ENCODE measurements at regions not wholly inside any gene's neighbourhood (a gene's known extent, or its start where the extent isn't known, plus 50 kb on each side); places are given as distances from the start of the nearest gene placed in this dataset.

DNA sequence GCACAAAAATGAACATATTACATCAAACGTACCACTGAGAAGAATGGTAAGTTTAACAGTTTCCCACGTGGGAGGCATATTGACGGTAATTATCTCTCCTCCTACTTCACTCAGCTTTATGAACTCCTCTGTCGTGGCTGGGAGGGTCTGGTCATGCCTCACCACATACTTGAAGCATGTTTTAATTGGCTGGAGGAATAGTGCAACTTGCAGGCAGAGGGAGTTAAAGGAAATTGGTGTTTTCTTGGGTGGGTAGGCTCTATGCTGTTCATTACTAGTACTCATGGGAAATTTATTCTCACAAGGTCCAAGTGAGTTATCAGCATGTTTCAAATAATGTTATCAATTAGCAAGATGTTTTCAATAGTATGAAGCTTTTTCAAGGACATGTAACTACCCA, 767.0 kb downstream of the PLCL1 start:
- Histone ChIP-seq H3K4me2 (ENCODE audit: insufficient read depth, low read length) (peak overlapping the region; percentile 12), H2AFZ (ENCODE audit: low read length) (peak overlapping the region; percentile 64), H3K36me3 (ENCODE audit: insufficient read depth, low read length) (no peaks in the 10 kb centered on the region), H3K27ac (ENCODE audit: low read depth, low read length) (no peak overlapping the region), H3K79me2 (ENCODE audit: insufficient read depth, low read length) (no peaks in the 10 kb centered on the region), H3K4me1 (ENCODE audit: insufficient read depth, low read length) (no peaks in the 10 kb centered on the region), H4K20me1 (ENCODE audit: insufficient read depth, low read length) (no peaks in the 10 kb centered on the region), H3K4me3 (ENCODE audit: insufficient read depth, low read length) (no peak overlapping the region), H3K9me3 (ENCODE audit: low read depth, low read length) (no peaks in the 10 kb centered on the region), H3K27me3 (ENCODE audit: insufficient read depth, low read length) (no peaks in the 10 kb centered on the region)
- DNase-seq (ENCODE audit: insufficient read length, low spot score, missing footprints): no peak
- TF ChIP-seq, protein P1, sequence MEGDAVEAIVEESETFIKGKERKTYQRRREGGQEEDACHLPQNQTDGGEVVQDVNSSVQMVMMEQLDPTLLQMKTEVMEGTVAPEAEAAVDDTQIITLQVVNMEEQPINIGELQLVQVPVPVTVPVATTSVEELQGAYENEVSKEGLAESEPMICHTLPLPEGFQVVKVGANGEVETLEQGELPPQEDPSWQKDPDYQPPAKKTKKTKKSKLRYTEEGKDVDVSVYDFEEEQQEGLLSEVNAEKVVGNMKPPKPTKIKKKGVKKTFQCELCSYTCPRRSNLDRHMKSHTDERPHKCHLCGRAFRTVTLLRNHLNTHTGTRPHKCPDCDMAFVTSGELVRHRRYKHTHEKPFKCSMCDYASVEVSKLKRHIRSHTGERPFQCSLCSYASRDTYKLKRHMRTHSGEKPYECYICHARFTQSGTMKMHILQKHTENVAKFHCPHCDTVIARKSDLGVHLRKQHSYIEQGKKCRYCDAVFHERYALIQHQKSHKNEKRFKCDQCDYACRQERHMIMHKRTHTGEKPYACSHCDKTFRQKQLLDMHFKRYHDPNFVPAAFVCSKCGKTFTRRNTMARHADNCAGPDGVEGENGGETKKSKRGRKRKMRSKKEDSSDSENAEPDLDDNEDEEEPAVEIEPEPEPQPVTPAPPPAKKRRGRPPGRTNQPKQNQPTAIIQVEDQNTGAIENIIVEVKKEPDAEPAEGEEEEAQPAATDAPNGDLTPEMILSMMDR (IDR thresholded peaks at IDR 0.05; ENCODE audit: extremely low read depth, low read depth, low read length): no peak

DNA sequence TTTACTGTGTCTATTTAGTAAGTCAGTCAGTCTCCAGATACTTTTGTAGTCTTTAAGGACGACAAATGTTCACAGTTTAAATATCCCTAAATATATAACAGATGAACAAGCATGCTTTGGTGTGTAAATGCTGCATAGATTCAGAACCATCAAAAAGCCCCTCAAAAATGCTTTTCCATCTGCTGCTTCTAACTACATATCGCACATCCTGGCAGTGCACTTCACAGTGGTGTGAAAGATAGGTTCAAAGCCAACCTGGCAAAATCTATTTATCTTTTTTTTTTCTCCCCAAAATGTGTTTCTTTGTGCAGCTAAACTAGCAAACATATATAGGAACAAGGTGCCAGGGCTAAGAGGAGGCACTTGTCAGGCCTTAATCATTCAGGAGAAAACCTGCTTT, 753.8 kb downstream of the PLCL1 start:
- no peaks in the 10 kb centered on the region for H4K20me1 ChIP-seq (ENCODE audit: insufficient read depth, low read length)
- H3K27ac ChIP-seq (ENCODE audit: low read depth, low read length): no peak overlapping the region
- no peak for DNase-seq (ENCODE audit: insufficient read length, low spot score, missing footprints)
- H3K36me3 ChIP-seq (ENCODE audit: insufficient read depth, low read length): no peaks in the 10 kb centered on the region
- H3K27me3 ChIP-seq (ENCODE audit: insufficient read depth, low read length): no peaks in the 10 kb centered on the region
- no peak overlapping the region for H3K4me3 ChIP-seq (ENCODE audit: insufficient read depth, low read length)
- H3K9me3 ChIP-seq (ENCODE audit: low read depth, low read length): no peaks in the 10 kb centered on the region
- H3K79me2 ChIP-seq (ENCODE audit: insufficient read depth, low read length): no peaks in the 10 kb centered on the region
- H3K4me1 ChIP-seq (ENCODE audit: insufficient read depth, low read length): no peaks in the 10 kb centered on the region
- no peak overlapping the region for H2AFZ ChIP-seq (ENCODE audit: low read length)
- TF ChIP-seq, protein P1 (IDR thresholded peaks at IDR 0.05; ENCODE audit: extremely low read depth, low read depth, low read length): no peak
- no peak overlapping the region for H3K4me2 ChIP-seq (ENCODE audit: insufficient read depth, low read length)

DNA sequence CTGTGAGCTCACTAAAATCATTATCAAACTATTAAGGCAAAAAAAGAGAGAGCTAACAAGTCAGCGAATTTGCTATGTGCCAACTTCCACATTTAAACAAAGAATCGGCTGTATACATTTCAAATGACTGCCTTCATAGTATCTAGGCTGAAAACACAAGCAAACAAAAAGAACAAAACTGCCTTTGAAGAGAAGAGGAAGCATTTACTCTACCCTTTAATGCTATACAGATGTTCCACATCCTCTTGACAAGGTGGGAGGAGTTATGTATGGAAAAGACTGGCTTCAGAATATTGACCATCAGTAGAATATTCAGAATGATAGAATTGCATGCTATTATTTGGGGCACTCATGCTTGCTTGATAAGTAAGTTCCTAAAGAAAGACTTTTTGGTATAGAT, 741.7 kb downstream of the PLCL1 start:
- Histone ChIP-seq H3K4me3 (ENCODE audit: insufficient read depth, low read length) (no peak overlapping the region), H3K4me1 (ENCODE audit: insufficient read depth, low read length) (no peaks in the 10 kb centered on the region), H3K4me2 (ENCODE audit: insufficient read depth, low read length) (no peak overlapping the region), H3K9me3 (ENCODE audit: low read depth, low read length) (no peaks in the 10 kb centered on the region), H3K79me2 (ENCODE audit: insufficient read depth, low read length) (no peaks in the 10 kb centered on the region), H4K20me1 (ENCODE audit: insufficient read depth, low read length) (no peaks in the 10 kb centered on the region), H3K27me3 (ENCODE audit: insufficient read depth, low read length) (no peaks in the 10 kb centered on the region), H3K36me3 (ENCODE audit: insufficient read depth, low read length) (no peaks in the 10 kb centered on the region), H2AFZ (ENCODE audit: low read length) (no peak overlapping the region), H3K27ac (ENCODE audit: low read depth, low read length) (no peak overlapping the region)
- TF ChIP-seq, protein P1 (IDR thresholded peaks at IDR 0.05; ENCODE audit: extremely low read depth, low read depth, low read length): no peak
- no peak for DNase-seq (ENCODE audit: insufficient read length, low spot score, missing footprints)

DNA sequence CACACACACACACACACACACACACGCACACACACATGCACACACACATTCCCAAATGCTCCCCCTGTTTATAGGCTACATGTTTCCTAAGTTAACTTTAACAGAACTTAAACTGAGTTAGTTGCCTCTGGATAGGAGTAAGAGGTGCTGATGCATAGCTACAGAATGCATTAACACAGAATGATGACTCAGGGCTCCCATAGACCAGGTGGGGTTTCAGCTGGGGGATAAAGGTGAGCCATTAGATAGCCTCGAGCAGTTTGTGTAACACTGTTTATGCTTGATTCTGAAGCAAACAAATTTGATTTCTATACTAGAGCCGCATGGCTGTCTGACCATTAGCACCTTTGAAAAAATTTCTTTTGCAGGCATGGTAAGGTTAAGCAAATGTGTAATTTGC, 741.0 kb downstream of the PLCL1 start:
- Histone ChIP-seq H3K36me3 (ENCODE audit: insufficient read depth, low read length) (no peaks in the 10 kb centered on the region), H3K27me3 (ENCODE audit: insufficient read depth, low read length) (no peaks in the 10 kb centered on the region), H3K4me3 (ENCODE audit: insufficient read depth, low read length) (no peak overlapping the region), H3K4me1 (ENCODE audit: insufficient read depth, low read length) (no peaks in the 10 kb centered on the region), H3K79me2 (ENCODE audit: insufficient read depth, low read length) (no peaks in the 10 kb centered on the region), H3K4me2 (ENCODE audit: insufficient read depth, low read length) (no peak overlapping the region), H2AFZ (ENCODE audit: low read length) (no peak overlapping the region), H3K27ac (ENCODE audit: low read depth, low read length) (no peak overlapping the region), H3K9me3 (ENCODE audit: low read depth, low read length) (no peaks in the 10 kb centered on the region), H4K20me1 (ENCODE audit: insufficient read depth, low read length) (no peaks in the 10 kb centered on the region)
- no peak for DNase-seq (ENCODE audit: insufficient read length, low spot score, missing footprints)
- TF ChIP-seq, protein P1 (IDR thresholded peaks at IDR 0.05; ENCODE audit: extremely low read depth, low read depth, low read length): no peak
